ENCODE measurements at regions not wholly inside any gene's neighbourhood (a gene's known extent, or its start where the extent isn't known, plus 50 kb on each side); places are given as distances from the start of the nearest gene placed in this dataset.
"Not testable (repeated sequence)": the region's sequence is repeated elsewhere in the genome, so short reads cannot be mapped to it uniquely, and the experiment has no call there.

- no peak for DNase-seq (ENCODE audit: low read depth)
Observed at GRCh38 chr6:135655055-135655454, 157.5 kb upstream of the AHI1 start.

- no peak for DNase-seq (ENCODE audit: low read depth)
Observed at GRCh38 chr6:135657207-135657606, 159.7 kb upstream of the AHI1 start.

- DNase-seq (ENCODE audit: low read depth): no peak
Observed at GRCh38 chr6:135658481-135658880, 160.9 kb upstream of the AHI1 start.

- no peak for DNase-seq (ENCODE audit: low read depth)
Observed at GRCh38 chr6:135658916-135659315, 161.4 kb upstream of the AHI1 start.

GRCh38 chr6:135664527-135664926 is 167.0 kb upstream of the AHI1 start:
- DNase-seq (ENCODE audit: low read depth): no peak

- no peak for DNase-seq (ENCODE audit: low read depth)
Observed at GRCh38 chr6:135665935-135666334, 168.4 kb upstream of the AHI1 start.

- DNase-seq (ENCODE audit: low read depth): no peak
Observed at GRCh38 chr6:135667691-135668455, 170.3 kb upstream of the AHI1 start.

- no peak for DNase-seq (ENCODE audit: low read depth)
Observed at GRCh38 chr6:135672256-135672655, 174.7 kb upstream of the AHI1 start.

GRCh38 chr6:135673501-135674309 is 176.2 kb upstream of the AHI1 start:
- DNase-seq (ENCODE audit: low read depth): no peak

GRCh38 chr6:135675026-135675425 is 176.5 kb upstream of the PDE7B start:
- no peak for DNase-seq (ENCODE audit: low read depth)

GRCh38 chr6:135675862-135676261 is 175.6 kb upstream of the PDE7B start:
- DNase-seq (ENCODE audit: low read depth): peak; percentile 50

GRCh38 chr6:135680964-135681913 is 170.3 kb upstream of the PDE7B start:
- no peak for DNase-seq (ENCODE audit: low read depth)

GRCh38 chr6:135686784-135687301 is 164.7 kb upstream of the PDE7B start:
- no peak for DNase-seq (ENCODE audit: low read depth)

GRCh38 chr6:135688476-135688875 is 163.0 kb upstream of the PDE7B start:
- not testable (repeated sequence) for DNase-seq (ENCODE audit: low read depth)

GRCh38 chr6:135692426-135692825 is 159.1 kb upstream of the PDE7B start:
- DNase-seq (ENCODE audit: low read depth): peak; percentile 26

- peak; percentile 35 for DNase-seq (ENCODE audit: low read depth)
Observed at GRCh38 chr6:135693811-135694370, 157.6 kb upstream of the PDE7B start.

GRCh38 chr6:135699705-135700104 is 151.8 kb upstream of the PDE7B start:
- no peak for DNase-seq (ENCODE audit: low read depth)

GRCh38 chr6:135701426-135701825 is 150.1 kb upstream of the PDE7B start:
- no peak for DNase-seq (ENCODE audit: low read depth)

- no peak for DNase-seq (ENCODE audit: low read depth)
Observed at GRCh38 chr6:135703007-135703406, 148.5 kb upstream of the PDE7B start.

- no peak for DNase-seq (ENCODE audit: low read depth)
Observed at GRCh38 chr6:135703621-135704020, 147.9 kb upstream of the PDE7B start.

GRCh38 chr6:135707426-135707825 is 144.1 kb upstream of the PDE7B start:
- DNase-seq (ENCODE audit: low read depth): no peak

- DNase-seq (ENCODE audit: low read depth): no peak
Observed at GRCh38 chr6:135710042-135710441, 141.5 kb upstream of the PDE7B start.

All from HS-27A (cell line).